Stomach (tissue), 4 donors: ENCODE measurements at regions not wholly inside any gene's neighbourhood (a gene's known extent, or its start where the extent isn't known, plus 50 kb on each side); places are given as distances from the start of the nearest gene placed in this dataset.

ENCODE experiments used
- EP300 ChIP-seq: sonication (generic); formaldehyde crosslinking; IDR thresholded peaks from one replicate; pipeline ENCODE4 v1.6.1; 2017; ENCODE audit warnings: antibody characterized with exemption
- POLR2A ChIP-seq, 4 donors: fragments of 450-650 bp; IDR thresholded peaks; one replicate each; pipeline ENCODE4 v1.6.1; 2016; ENCODE audit warnings: antibody characterized with exemption in 4 of 4, control low read depth in 2 of 4, mild to moderate bottlenecking in 1 of 4, moderate library complexity in 1 of 4

DNA sequence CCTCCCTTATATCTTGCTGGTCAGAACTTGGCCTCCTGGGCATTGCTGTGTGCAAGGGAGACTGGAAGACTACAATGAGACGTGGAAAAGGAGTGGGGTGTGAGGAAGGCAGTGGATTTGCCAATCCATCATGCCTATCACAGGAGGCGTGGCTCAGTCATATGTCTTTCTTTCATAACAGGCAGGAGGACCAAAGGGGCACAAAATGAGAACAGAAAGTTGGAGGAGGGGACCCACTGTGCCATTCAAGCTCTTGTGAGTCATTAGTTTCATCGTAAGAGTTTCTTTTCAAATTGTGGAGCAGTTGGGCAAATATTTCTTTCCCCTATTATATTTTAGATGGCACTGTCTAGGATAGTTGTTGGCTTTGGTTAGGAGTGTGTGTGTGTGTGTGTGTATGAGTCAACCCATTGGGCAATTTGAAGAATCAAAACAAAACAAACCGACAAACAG, 471.5 kb downstream of the TSHZ3 start:
- TF ChIP-seq POLR2A (IDR thresholded peaks at IDR 0.05) (no peak), EP300 (no peak)
